Naive thymus-derived CD4-positive, alpha-beta T cell (primary cell): ENCODE measurements at regions not wholly inside any gene's neighbourhood (a gene's known extent, or its start where the extent isn't known, plus 50 kb on each side); places are given as distances from the start of the nearest gene placed in this dataset.

Source experiments
- ATAC-seq: fragments of 150-1000 bp; cut with Tn5 transposase; 2 replicates; pipeline ENCODE4 v1.10.0; 2021; ENCODE audit warnings: mild to moderate bottlenecking, moderate library complexity
- CTCF ChIA-PET: fragments of 350-600 bp; sonication (Branson Sonifier 250); formaldehyde crosslinking; loops from one replicate; lab custom pipeline; 2021; ENCODE audit warnings: antibody characterized with exemption; lab: Charles Lee
- POLR2A ChIA-PET: fragments of 350-600 bp; sonication (Branson Sonifier 250); formaldehyde crosslinking; loops from one replicate; lab custom pipeline; 2021; ENCODE audit warnings: antibody characterized with exemption, inconsistent platforms; lab: Charles Lee
- DNase-seq, 9 donors: peaks; one replicate each; pipeline versions ENCODE4 v3.0.0 to v3.0.0-alpha.2; 2020 to 2022; ENCODE audit warnings: mixed read lengths in 1 of 9
- H3K27ac ChIP-seq: one replicate; pipeline ENCODE4 v1.7.0; 2013; ENCODE audit warnings: mild to moderate bottlenecking, low read depth, low read length, moderate library complexity
- H3K27me3 ChIP-seq, 2 donors: one replicate each; pipeline ENCODE4 v1.7.0; 2013; ENCODE audit warnings: low read length in 2 of 2, mild to moderate bottlenecking in 2 of 2, moderate library complexity in 2 of 2; ENCODE audit not compliant: control insufficient read depth in 2 of 2, insufficient read depth in 2 of 2
- H3K36me3 ChIP-seq, 3 experiments: 1 replicate in 2 of 3; 2 replicates in 1 of 3; pipeline ENCODE4 v1.7.0; 2013; ENCODE audit warnings: low read length in 3 of 3, mild to moderate bottlenecking in 3 of 3, moderate library complexity in 1 of 3; ENCODE audit not compliant: insufficient read depth in 3 of 3, control insufficient read depth in 2 of 3
- H3K4me1 ChIP-seq, 2 donors: one replicate each; pipeline ENCODE4 v1.7.0; 2013; ENCODE audit warnings: low read length in 2 of 2, mild to moderate bottlenecking in 2 of 2, moderate library complexity in 1 of 2; ENCODE audit not compliant: control insufficient read depth in 2 of 2, insufficient read depth in 2 of 2
- H3K4me3 ChIP-seq: 2 replicates; pipeline ENCODE4 v1.7.0; 2013; ENCODE audit warnings: mild to moderate bottlenecking, low read length
- H3K9me3 ChIP-seq, 3 experiments: 1 replicate in 2 of 3; 2 replicates in 1 of 3; pipeline ENCODE4 v1.7.0; 2013; ENCODE audit warnings: low read length in 3 of 3; ENCODE audit not compliant: control insufficient read depth in 2 of 3
- H3K27ac Mint-ChIP-seq, 9 donors: one replicate each; pipeline ENCODE4 v1.8.0; 2020 to 2022; ENCODE audit warnings: mixed read lengths in 9 of 9, mild to moderate bottlenecking in 8 of 9, moderate library complexity in 5 of 9, inconsistent platforms in 2 of 9
- H3K27me3 Mint-ChIP-seq, 5 donors: one replicate each; pipeline ENCODE4 v1.8.0; 2021 to 2022; ENCODE audit warnings: mixed read lengths in 5 of 5, mild to moderate bottlenecking in 1 of 5
- H3K36me3 Mint-ChIP-seq, 5 donors: one replicate each; pipeline ENCODE4 v1.8.0; 2020 to 2022; ENCODE audit warnings: mixed read lengths in 5 of 5, mild to moderate bottlenecking in 3 of 5, inconsistent platforms in 1 of 5
- H3K4me1 Mint-ChIP-seq, 7 donors: one replicate each; pipeline ENCODE4 v1.8.0; 2020 to 2022; ENCODE audit warnings: mixed read lengths in 7 of 7, mild to moderate bottlenecking in 3 of 7, inconsistent platforms in 1 of 7
- H3K4me3 Mint-ChIP-seq, 10 donors: one replicate each; pipeline ENCODE4 v1.8.0; 2020 to 2022; ENCODE audit warnings: mild to moderate bottlenecking in 10 of 10, mixed read lengths in 10 of 10, moderate library complexity in 6 of 10, inconsistent platforms in 2 of 10
- H3K9me3 Mint-ChIP-seq, 11 donors: one replicate each; pipeline ENCODE4 v1.8.0; 2020 to 2022; ENCODE audit warnings: mixed read lengths in 11 of 11, mild to moderate bottlenecking in 4 of 11, inconsistent platforms in 1 of 11, moderate library complexity in 1 of 11
- intact Hi-C, 2 donors: fragments of 100-400 bp; cut with micrococcal nuclease; formaldehyde crosslinking; loops; one replicate each; pipeline ENCODE4 v1.15.1; 2023

DNA sequence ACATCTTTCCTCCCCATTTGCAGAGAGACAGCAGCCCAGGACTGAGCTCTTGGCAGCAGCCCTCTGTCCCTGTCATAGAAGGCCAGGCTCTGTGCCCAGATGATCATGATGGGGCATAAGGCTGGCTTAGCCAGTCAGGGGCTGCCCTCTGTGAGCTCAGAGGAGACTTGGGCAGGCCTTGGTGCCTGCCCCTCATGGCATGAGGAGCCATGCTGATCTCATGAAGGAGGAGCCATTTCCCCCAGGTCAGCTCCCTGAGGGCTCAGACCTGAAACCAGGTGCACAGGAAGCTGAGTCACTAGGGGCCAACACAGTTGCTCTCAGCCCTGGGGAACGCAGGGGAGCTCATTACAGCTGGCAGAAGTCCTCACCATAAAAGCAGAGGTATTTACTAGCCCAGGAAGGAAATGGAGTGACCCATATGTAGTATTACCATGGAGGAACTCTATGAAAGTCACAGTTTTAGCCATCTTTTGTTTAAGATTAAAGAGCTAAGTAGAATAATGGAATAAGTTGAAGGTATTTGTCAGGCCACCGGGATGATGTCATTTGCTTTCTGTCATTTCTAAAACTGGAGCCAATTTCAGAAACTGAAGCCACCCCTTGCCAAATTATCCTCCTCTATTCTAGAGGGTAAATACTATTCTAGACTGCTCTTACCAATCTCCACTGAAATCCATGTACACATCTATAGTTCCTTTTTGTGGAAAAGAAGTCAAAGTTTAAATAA is 362.4 kb upstream of the ZNF32 start:
- ATAC-seq (no peak), DNase-seq (no peak)
- CTCF ChIA-PET = no interaction called here
- Mint-ChIP-seq H3K4me3 (no peak overlapping the region), H3K9me3 (no peaks in the 10 kb centered on the region), H3K36me3 (no peaks in the 10 kb centered on the region), H3K27ac (no peak overlapping the region), H3K4me1 (peaks cover 0 to 7% (median 0%) of the 10 kb centered on the region in 7 donors), H3K27me3 (peaks cover 0 to 13% (median 4%) of the 10 kb centered on the region in 5 donors)
- no peak overlapping the region for H3K27ac ChIP-seq
- intact Hi-C loops = no loop called here
- H3K4me3 ChIP-seq = no peak overlapping the region
- H3K4me1 ChIP-seq = no peaks in the 10 kb centered on the region
- POLR2A ChIA-PET = interaction anchor here (0.7 kb wide), 1 partner anchor 896 kb away, joined by 3 read pairs; no protein-coding TSS in a partner anchor
- no peaks in the 10 kb centered on the region for H3K27me3 ChIP-seq
- H3K36me3 ChIP-seq = no peaks in the 10 kb centered on the region
- no peaks in the 10 kb centered on the region for H3K9me3 ChIP-seq

GRCh38 chr10:44009891-44010632 is 361.4 kb upstream of the ZNF32 start:
- Mint-ChIP-seq H3K9me3 (no peaks in the 10 kb centered on the region), H3K4me1 (peaks cover 0 to 7% (median 0%) of the 10 kb centered on the region in 7 donors), H3K4me3 (no peak overlapping the region), H3K27me3 (peaks cover 0 to 13% (median 3%) of the 10 kb centered on the region in 5 donors), H3K36me3 (no peaks in the 10 kb centered on the region), H3K27ac (no peak overlapping the region)
- Histone ChIP-seq H3K36me3 (no peaks in the 10 kb centered on the region), H3K27me3 (no peaks in the 10 kb centered on the region), H3K4me3 (no peak overlapping the region), H3K9me3 (no peaks in the 10 kb centered on the region), H3K4me1 (no peaks in the 10 kb centered on the region), H3K27ac (no peak overlapping the region)
- intact Hi-C loops = no loop called here
- DNase-seq = no peak
- POLR2A ChIA-PET = no interaction called here
- ATAC-seq = no peak
- CTCF ChIA-PET = no interaction called here

- H3K27ac ChIP-seq = no peak overlapping the region
Measured at GRCh38 chr10:44008917-44009709, 360.4 kb upstream of the ZNF32 start.

DNA sequence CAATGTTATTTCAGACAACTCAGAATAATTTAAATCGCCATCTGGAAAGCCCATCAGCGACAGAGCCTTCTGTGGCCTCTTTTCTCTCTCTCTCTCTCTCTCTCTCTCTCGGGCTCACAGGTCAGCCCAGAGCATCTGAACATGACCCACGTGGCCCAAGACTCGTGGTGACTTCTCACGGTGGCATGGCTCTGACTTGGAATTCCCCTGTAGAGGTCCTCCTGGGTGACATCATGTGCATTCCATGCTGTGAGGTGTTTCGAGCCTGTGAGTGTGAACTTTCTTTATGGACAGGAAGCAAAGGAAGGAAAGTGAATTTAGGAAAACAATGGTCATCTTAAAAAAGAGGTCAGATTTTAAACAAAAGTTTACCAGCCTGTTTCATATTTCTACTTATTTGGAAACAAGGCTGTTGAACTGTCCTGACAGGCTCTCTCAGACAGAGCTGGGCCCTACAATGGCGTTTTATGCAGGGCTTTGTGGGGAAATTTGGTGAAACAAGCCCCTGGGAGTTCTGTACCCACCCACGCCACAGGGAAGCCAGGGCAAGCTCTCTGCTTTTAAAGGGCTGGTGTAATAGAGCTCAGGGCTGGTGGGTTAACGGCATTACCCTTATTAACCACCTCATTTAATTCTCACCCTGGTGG is 359.7 kb upstream of the ZNF32 start:
- no peaks in the 10 kb centered on the region for H3K9me3 Mint-ChIP-seq
- Histone ChIP-seq H3K27me3 (no peaks in the 10 kb centered on the region), H3K4me1 (no peaks in the 10 kb centered on the region), H3K27ac (no peak overlapping the region), H3K4me3 (no peak overlapping the region), H3K36me3 (no peaks in the 10 kb centered on the region), H3K9me3 (no peaks in the 10 kb centered on the region)
- H3K36me3 Mint-ChIP-seq = no peaks in the 10 kb centered on the region
- DNase-seq (no peak), ATAC-seq (no peak)
- no peak overlapping the region for H3K4me3 Mint-ChIP-seq
- intact Hi-C loops = no loop called here
- H3K4me1 Mint-ChIP-seq = peaks cover 0 to 7% (median 0%) of the 10 kb centered on the region in 7 donors
- CTCF ChIA-PET = no interaction called here
- POLR2A ChIA-PET = no interaction called here
- peaks cover 0 to 18% (median 4%) of the 10 kb centered on the region in 5 donors for H3K27me3 Mint-ChIP-seq
- H3K27ac Mint-ChIP-seq = no peak overlapping the region

More at GRCh38 chr10:44008917-44009709, 360.4 kb upstream of the ZNF32 start:
- Mint-ChIP-seq H3K36me3 (no peaks in the 10 kb centered on the region), H3K9me3 (no peaks in the 10 kb centered on the region), H3K4me3 (no peak overlapping the region), H3K27ac (no peak overlapping the region), H3K27me3 (peaks cover 0 to 13% (median 3%) of the 10 kb centered on the region in 5 donors), H3K4me1 (peaks cover 0 to 7% (median 0%) of the 10 kb centered on the region in 7 donors)
- DNase-seq (no peak), ATAC-seq (no peak)
- Histone ChIP-seq H3K4me1 (no peaks in the 10 kb centered on the region), H3K9me3 (no peaks in the 10 kb centered on the region), H3K4me3 (no peak overlapping the region), H3K36me3 (no peaks in the 10 kb centered on the region), H3K27me3 (no peaks in the 10 kb centered on the region)
- CTCF ChIA-PET = no interaction called here
- POLR2A ChIA-PET = no interaction called here
- intact Hi-C loops = no loop called here

DNA sequence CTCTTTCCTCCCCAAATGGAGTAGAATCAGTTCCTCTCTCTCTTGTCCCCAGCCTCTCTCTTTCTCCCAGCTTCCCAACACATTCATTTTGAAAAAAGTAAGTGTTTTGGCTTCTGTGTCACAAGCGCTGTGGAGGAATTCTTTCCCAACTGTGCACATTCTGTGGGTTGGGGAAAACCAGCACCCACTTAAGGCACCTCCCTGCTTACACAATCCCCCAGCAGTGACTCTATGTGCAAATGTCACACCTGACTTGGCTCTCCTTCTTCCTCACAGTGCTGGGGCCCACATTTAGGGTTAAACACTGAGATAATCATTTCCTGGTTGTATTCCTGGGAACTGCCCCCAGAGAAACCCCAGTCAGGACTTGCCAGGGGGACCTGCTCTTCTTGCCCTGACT is 358.1 kb upstream of the ZNF32 start:
- Mint-ChIP-seq H3K9me3 (no peaks in the 10 kb centered on the region), H3K36me3 (no peaks in the 10 kb centered on the region), H3K27ac (no peak overlapping the region), H3K4me3 (no peak overlapping the region), H3K4me1 (peaks cover 0 to 7% (median 0%) of the 10 kb centered on the region in 7 donors), H3K27me3 (peaks cover 5 to 24% (median 8%) of the 10 kb centered on the region in 5 donors)
- no peaks in the 10 kb centered on the region for H3K36me3 ChIP-seq
- DNase-seq (no peak), ATAC-seq (no peak)
- H3K9me3 ChIP-seq = no peaks in the 10 kb centered on the region
- ChIA-PET POLR2A (no interaction called here), CTCF (no interaction called here)
- no peak overlapping the region for H3K4me3 ChIP-seq
- H3K27ac ChIP-seq = no peak overlapping the region
- H3K27me3 ChIP-seq = no peaks in the 10 kb centered on the region
- intact Hi-C loops = no loop called here
- H3K4me1 ChIP-seq = no peaks in the 10 kb centered on the region

- POLR2A ChIA-PET = no interaction called here
Measured at GRCh38 chr10:44005788-44006099, 357.1 kb upstream of the ZNF32 start.

More at GRCh38 chr10:44005788-44006099, 357.1 kb upstream of the ZNF32 start:
- intact Hi-C loops = no loop called here
- Histone ChIP-seq H3K27me3 (no peaks in the 10 kb centered on the region), H3K4me3 (no peak overlapping the region), H3K36me3 (no peaks in the 10 kb centered on the region), H3K9me3 (no peaks in the 10 kb centered on the region), H3K27ac (no peak overlapping the region), H3K4me1 (no peaks in the 10 kb centered on the region)
- Mint-ChIP-seq H3K4me1 (peaks cover 0 to 2% (median 0%) of the 10 kb centered on the region in 7 donors), H3K27me3 (peaks cover 5 to 28% (median 11%) of the 10 kb centered on the region in 5 donors), H3K36me3 (no peaks in the 10 kb centered on the region), H3K4me3 (no peak overlapping the region), H3K27ac (no peak overlapping the region), H3K9me3 (no peaks in the 10 kb centered on the region)
- CTCF ChIA-PET = no interaction called here
- ATAC-seq (no peak), DNase-seq (no peak)
